ENCODE measurements at regions not wholly inside any gene's neighbourhood (a gene's known extent, or its start where the extent isn't known, plus 50 kb on each side); places are given as distances from the start of the nearest gene placed in this dataset.

- no peak for TF ChIP-seq CTCF (IDR thresholded peaks at IDR 0.05; ENCODE audit: extremely low read depth, missing control alignments)
- no peak for DNase-seq (ENCODE audit: low spot score)
Measured at GRCh38 chr10:128398999-128399398, 272.8 kb upstream of the MKI67 start.

DNA sequence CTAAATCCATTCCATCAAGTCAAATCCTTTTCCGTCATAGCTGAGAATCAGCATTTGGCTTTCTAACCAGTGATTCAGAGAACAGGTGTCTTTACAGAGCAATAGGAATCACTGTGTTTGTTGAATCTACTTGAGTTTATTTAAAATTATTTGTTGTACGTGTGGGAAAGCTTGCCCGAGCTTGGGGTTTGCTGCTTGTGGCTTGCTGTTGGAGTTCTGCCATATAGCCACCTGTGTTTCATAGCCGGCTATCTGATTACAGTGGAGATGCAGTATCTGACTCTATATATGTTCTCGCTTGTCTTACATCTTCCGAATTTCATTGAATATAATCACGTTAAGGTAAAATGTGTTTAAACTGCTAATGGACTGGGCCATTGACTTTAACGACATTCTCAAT is 274.3 kb upstream of the MKI67 start:
- DNase-seq (ENCODE audit: low spot score) = no peak
- TF ChIP-seq CTCF (IDR thresholded peaks at IDR 0.05; ENCODE audit: extremely low read depth, missing control alignments) = no peak

GRCh38 chr10:128405450-128405849 is 279.2 kb upstream of the MKI67 start:
- no peak for TF ChIP-seq CTCF (IDR thresholded peaks at IDR 0.05; ENCODE audit: extremely low read depth, missing control alignments)
- no peak for DNase-seq (ENCODE audit: low spot score)

DNA sequence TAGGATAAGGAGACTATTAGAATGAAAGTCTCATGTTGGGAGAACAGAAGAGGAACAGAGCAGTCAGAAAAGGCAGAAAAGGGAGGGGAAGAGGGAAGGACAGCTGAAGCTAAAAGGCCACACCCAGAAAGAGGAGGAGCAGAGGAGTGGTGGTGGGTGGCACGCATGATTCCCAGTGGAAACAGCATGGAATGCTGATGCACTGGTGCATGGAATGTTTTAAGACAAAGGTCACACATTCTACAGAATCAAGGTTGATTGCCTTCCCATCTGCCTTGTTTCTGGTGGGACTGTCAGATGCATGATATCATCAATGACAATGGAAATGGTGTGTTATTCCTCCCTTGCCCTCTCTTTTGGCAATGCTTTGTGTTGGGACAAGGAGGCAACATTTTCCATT is 285.4 kb upstream of the MKI67 start:
- no peak for DNase-seq (ENCODE audit: low spot score)
- no peak for TF ChIP-seq CTCF (IDR thresholded peaks at IDR 0.05; ENCODE audit: extremely low read depth, missing control alignments)

DNA sequence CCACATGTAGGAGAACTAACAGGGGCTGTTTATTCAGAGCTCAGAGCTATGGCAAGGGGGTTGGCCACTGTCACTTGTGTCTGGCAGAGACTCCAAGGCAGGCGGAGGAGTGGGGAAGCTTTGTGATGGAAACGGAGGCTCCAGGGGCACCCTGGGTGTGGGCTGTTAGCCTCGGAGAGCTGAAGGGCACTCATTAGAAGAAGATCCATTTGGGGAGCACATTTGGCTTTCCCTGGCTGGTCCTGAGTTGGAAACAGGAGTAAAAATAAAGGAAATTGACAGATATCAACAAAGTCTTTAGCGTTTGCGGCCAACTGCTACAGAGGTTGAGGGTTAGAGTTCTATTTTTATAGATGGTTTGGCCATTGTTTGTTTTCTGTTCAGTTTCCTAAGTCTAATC is 288.3 kb upstream of the MKI67 start:
- no peak for DNase-seq (ENCODE audit: low spot score)
- no peak for TF ChIP-seq CTCF (IDR thresholded peaks at IDR 0.05; ENCODE audit: extremely low read depth, missing control alignments)

DNA sequence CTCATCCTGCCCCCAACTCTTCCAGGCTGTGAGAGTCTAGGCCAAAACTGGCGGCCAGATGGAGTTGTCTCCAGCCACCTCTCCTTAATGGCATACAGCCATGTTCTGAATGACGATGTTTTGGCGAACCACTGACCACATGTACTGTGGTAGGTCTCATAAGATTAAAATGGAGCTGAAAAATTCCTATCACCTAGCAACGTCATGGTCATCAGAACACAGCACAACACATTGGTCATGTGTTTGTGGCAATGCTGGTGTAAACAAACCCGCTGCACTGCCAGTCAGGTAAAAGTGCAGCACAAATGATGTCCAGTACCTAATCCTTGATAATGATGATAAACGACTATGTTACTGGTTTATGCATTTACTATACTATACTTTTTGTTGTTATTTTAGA is 290.0 kb upstream of the MKI67 start:
- DNase-seq (ENCODE audit: low spot score) = no peak
- TF ChIP-seq CTCF (IDR thresholded peaks at IDR 0.05; ENCODE audit: extremely low read depth, missing control alignments) = no peak

DNA sequence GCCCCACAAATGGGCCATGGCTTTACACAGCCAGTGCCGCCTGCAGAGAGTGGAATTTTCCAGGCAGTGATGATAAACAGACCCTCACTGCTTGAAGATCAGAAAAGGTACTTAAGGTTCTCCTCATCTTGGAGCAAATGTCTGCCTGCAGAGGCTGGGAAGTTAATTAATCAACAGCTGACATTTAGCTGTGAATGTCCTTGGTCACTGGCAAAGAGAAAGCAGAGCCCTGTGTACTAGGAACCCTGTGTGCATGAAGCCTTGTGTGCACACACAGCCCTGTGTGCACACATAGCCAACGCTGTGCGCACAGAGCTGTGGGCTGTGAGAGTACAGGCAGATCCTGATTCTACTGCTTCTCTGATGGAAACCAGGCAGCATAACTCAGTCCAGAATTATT is 291.6 kb upstream of the MKI67 start:
- no peak for DNase-seq (ENCODE audit: low spot score)
- no peak for TF ChIP-seq CTCF (IDR thresholded peaks at IDR 0.05; ENCODE audit: extremely low read depth, missing control alignments)
